Hepatocyte (in vitro differentiated cells): ENCODE measurements at regions not wholly inside any gene's neighbourhood (a gene's known extent, or its start where the extent isn't known, plus 50 kb on each side); places are given as distances from the start of the nearest gene placed in this dataset.

ENCODE experiments used
- DNase-seq: peaks from one replicate; pipeline ENCODE4 v3.0.0-alpha.2; 2016; ENCODE audit warnings: low spot score
- H2AFZ ChIP-seq: fragments of 200-600 bp; sonication (generic); 2 replicates; pipeline ENCODE4 v1.6.0; 2016; ENCODE audit warnings: antibody characterized with exemption, mild to moderate bottlenecking
- H3K27ac ChIP-seq: fragments of 200-600 bp; sonication (generic); 2 replicates; pipeline ENCODE4 v1.5.1; 2016; ENCODE audit warnings: mild to moderate bottlenecking
- H3K27me3 ChIP-seq: fragments of 200-600 bp; sonication (generic); 2 replicates; pipeline ENCODE4 v1.6.1; 2016
- H3K36me3 ChIP-seq: fragments of 200-600 bp; sonication (generic); replicated peaks from 2 replicates; pipeline ENCODE4 v1.5.1; 2016; ENCODE audit warnings: low read depth; ENCODE audit not compliant: insufficient read depth
- H3K4me1 ChIP-seq: fragments of 200-600 bp; sonication (generic); 2 replicates; pipeline ENCODE4 v1.5.1; 2016; ENCODE audit warnings: mild to moderate bottlenecking, moderate library complexity; ENCODE audit not compliant: insufficient read depth
- H3K4me2 ChIP-seq: fragments of 200-600 bp; sonication (generic); 2 replicates; pipeline ENCODE4 v1.6.0; 2016
- H3K4me3 ChIP-seq: fragments of 200-600 bp; sonication (generic); 2 replicates; pipeline ENCODE4 v1.5.1; 2016; ENCODE audit warnings: mild to moderate bottlenecking
- H3K79me2 ChIP-seq: fragments of 200-600 bp; sonication (generic); 2 replicates; pipeline ENCODE4 v1.6.0; 2017; ENCODE audit warnings: mild to moderate bottlenecking
- H3K9me2 ChIP-seq: fragments of 200-600 bp; sonication (generic); replicated peaks from 2 replicates; pipeline ENCODE4 v1.6.0; 2017; ENCODE audit warnings: mild to moderate bottlenecking; ENCODE audit not compliant: insufficient read depth
- H3K9me3 ChIP-seq: fragments of 200-600 bp; sonication (generic); 2 replicates; pipeline ENCODE4 v1.5.1; 2016; ENCODE audit warnings: low read depth, mild to moderate bottlenecking
- H4K20me1 ChIP-seq: fragments of 200-600 bp; sonication (generic); 2 replicates; pipeline ENCODE4 v1.6.0; 2016; ENCODE audit warnings: mild to moderate bottlenecking; ENCODE audit not compliant: insufficient read depth, poor library complexity, severe bottlenecking
- EZH2 ChIP-seq: fragments of 200-600 bp; sonication (generic); IDR thresholded peaks from 2 replicates; pipeline ENCODE4 v1.6.1; 2016; ENCODE audit warnings: antibody characterized with exemption, mild to moderate bottlenecking, borderline replicate concordance
- EZH2phosphoT487 ChIP-seq: fragments of 200-600 bp; sonication (generic); IDR thresholded peaks from one replicate; pipeline ENCODE4 v1.6.1; 2018; ENCODE audit warnings: antibody characterized with exemption, mild to moderate bottlenecking, low read depth, moderate library complexity; ENCODE audit not compliant: unreplicated experiment, severe bottlenecking
- WGBS: methylation state at CpG from one replicate; pipeline ENCODE4 v1.1.6; 2016; ENCODE audit warnings: low lambda C conversion rate; ENCODE audit errors: missing lambda C conversion rate; 5-methylcytosine and 5-hydroxymethylcytosine counted together
- TF ChIP-seq, protein P1 (sequence below): fragments of 200-600 bp; sonication (generic); IDR thresholded peaks from 2 replicates; pipeline ENCODE4 v1.5.1; 2016; ENCODE audit warnings: antibody characterized with exemption, mild to moderate bottlenecking; ENCODE audit not compliant: poor library complexity

DNA sequence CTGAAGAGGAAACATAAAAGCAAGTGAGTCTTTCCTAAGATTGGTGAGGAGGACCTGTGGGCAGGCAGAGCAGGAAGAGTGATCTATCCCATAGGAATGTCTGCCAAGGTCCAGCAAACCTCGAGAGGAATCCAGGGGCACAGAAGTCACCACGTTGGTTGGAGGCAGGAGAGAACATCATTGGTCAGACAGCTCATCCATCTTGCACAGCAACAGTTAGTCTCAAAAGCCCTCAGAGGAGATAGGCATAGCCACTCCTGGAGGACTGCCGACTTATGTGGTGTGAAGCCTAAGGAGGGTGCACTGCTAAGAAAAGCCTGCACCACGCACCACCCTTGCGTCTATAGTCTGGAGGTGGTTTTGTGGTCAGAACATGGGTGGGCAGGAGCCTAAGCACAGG lies 109.1 kb downstream of the RASSF10 start:
- Histone ChIP-seq H4K20me1 (no peaks in the 10 kb centered on the region), H3K9me2 (no peaks in the 10 kb centered on the region), H3K9me3 (no peaks in the 10 kb centered on the region), H3K4me2 (no peak overlapping the region), H3K79me2 (no peaks in the 10 kb centered on the region), H3K27ac (no peak overlapping the region), H3K4me1 (peaks cover 12% of the 10 kb centered on the region), H2AFZ (no peak overlapping the region), H3K4me3 (no peak overlapping the region), H3K36me3 (no peaks in the 10 kb centered on the region), H3K27me3 (no peaks in the 10 kb centered on the region)
- DNase-seq, result no peak
- TF ChIP-seq EZH2 (no peak), EZH2phosphoT487 (no peak)
- TF ChIP-seq, protein P1, sequence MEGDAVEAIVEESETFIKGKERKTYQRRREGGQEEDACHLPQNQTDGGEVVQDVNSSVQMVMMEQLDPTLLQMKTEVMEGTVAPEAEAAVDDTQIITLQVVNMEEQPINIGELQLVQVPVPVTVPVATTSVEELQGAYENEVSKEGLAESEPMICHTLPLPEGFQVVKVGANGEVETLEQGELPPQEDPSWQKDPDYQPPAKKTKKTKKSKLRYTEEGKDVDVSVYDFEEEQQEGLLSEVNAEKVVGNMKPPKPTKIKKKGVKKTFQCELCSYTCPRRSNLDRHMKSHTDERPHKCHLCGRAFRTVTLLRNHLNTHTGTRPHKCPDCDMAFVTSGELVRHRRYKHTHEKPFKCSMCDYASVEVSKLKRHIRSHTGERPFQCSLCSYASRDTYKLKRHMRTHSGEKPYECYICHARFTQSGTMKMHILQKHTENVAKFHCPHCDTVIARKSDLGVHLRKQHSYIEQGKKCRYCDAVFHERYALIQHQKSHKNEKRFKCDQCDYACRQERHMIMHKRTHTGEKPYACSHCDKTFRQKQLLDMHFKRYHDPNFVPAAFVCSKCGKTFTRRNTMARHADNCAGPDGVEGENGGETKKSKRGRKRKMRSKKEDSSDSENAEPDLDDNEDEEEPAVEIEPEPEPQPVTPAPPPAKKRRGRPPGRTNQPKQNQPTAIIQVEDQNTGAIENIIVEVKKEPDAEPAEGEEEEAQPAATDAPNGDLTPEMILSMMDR, result no peak
- WGBS, result 73% methylated on average over 5 of the region's 5 CpGs

DNA sequence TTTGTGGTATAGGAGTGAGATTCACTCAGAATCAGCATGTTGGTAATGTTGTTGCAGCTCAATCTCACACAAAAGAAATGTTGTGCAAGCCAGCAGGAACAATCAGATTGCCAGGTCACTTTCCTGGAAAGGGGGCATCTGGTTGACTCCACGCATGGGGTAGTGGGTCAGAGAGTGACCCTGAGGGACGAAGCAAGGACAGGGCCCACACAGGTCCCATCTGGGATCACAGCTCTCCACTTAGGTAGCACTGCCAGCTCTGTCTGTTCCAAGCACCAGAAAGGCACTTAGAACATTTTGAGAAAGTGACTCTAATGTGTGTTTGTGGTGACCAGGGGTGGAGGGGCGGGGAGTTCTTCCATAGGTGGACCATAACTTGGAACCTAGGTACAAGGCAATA lies 109.5 kb downstream of the RASSF10 start:
- H3K4me2 ChIP-seq, result no peak overlapping the region

DNA sequence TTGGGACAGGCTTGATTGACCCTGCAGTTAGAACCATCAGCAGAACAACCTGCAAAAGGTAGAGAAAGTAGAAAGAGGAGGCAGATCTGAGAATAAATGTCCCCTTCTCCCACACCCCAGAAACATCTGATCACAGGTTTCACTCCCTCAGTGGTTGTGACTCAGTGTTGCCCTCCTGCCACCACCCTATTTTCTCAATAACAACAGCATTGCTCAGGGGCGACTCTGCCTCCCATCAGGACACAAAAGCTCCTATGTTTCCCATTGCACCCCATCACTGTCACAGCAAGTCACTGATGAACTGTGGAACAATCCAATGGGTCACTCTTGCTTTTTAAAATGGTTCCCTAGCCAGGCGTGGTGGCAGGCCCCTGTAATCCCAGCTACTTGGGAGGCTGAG lies 110.2 kb downstream of the RASSF10 start:
- TF ChIP-seq, protein P1, result no peak
- TF ChIP-seq EZH2phosphoT487, result no peak
- no peak overlapping the region for H2AFZ ChIP-seq
- H4K20me1 ChIP-seq, result no peaks in the 10 kb centered on the region
- no peaks in the 10 kb centered on the region for H3K9me3 ChIP-seq
- H3K9me2 ChIP-seq, result no peaks in the 10 kb centered on the region
- 91% methylated on average over 2 of the region's 2 CpGs for WGBS
- no peak overlapping the region for H3K27ac ChIP-seq
- no peaks in the 10 kb centered on the region for H3K27me3 ChIP-seq
- H3K4me2 ChIP-seq, result no peak overlapping the region
- H3K4me3 ChIP-seq, result no peak overlapping the region
- H3K36me3 ChIP-seq, result no peaks in the 10 kb centered on the region
- peaks cover 9% of the 10 kb centered on the region for H3K4me1 ChIP-seq
- no peak for DNase-seq
- no peaks in the 10 kb centered on the region for H3K79me2 ChIP-seq

More for the DNA sequence above, 109.5 kb downstream of the RASSF10 start:
- peaks cover 12% of the 10 kb centered on the region for H3K4me1 ChIP-seq
- H3K9me3 ChIP-seq, result no peaks in the 10 kb centered on the region
- no peaks in the 10 kb centered on the region for H3K36me3 ChIP-seq
- H3K27ac ChIP-seq, result no peak overlapping the region
- no peaks in the 10 kb centered on the region for H4K20me1 ChIP-seq
- 96% methylated on average over 3 of the region's 3 CpGs for WGBS
- no peaks in the 10 kb centered on the region for H3K9me2 ChIP-seq
- H3K79me2 ChIP-seq, result no peaks in the 10 kb centered on the region
- no peaks in the 10 kb centered on the region for H3K27me3 ChIP-seq
- H3K4me3 ChIP-seq, result no peak overlapping the region
- TF ChIP-seq EZH2phosphoT487 (no peak), EZH2 (no peak)
- TF ChIP-seq, protein P1, result no peak
- no peak for DNase-seq
- H2AFZ ChIP-seq, result no peak overlapping the region
